ENCODE measurements at regions not wholly inside any gene's neighbourhood (a gene's known extent, or its start where the extent isn't known, plus 50 kb on each side); places are given as distances from the start of the nearest gene placed in this dataset.

- TF ChIP-seq ARNT (IDR thresholded peaks at IDR 0.05), result no peak
- no peak for TF ChIP-seq FOXM1 (IDR thresholded peaks at IDR 0.05; ENCODE audit: borderline replicate concordance)
- TF ChIP-seq SP1 (IDR thresholded peaks at IDR 0.05), result no peak
- no peak for TF ChIP-seq FOXK2 (IDR thresholded peaks at IDR 0.05)
- no peak for TF ChIP-seq ZNF384 (IDR thresholded peaks at IDR 0.05)
- no peak for TF ChIP-seq BHLHE40 (IDR thresholded peaks at IDR 0.05; ENCODE audit: borderline replicate concordance)
- TF ChIP-seq SUZ12 (IDR thresholded peaks at IDR 0.05), result no peak
- TF ChIP-seq L3MBTL2 (conservative IDR thresholded peaks at IDR 0.05), result no peak
- no peak for TF ChIP-seq TARDBP (IDR thresholded peaks at IDR 0.05)
- no peak for TF ChIP-seq NFRKB (IDR thresholded peaks at IDR 0.05)
These were observed 101.7 kb upstream of the TOP1 start for GRCh38 chr20:40926928-40927327.
